Naive thymus-derived CD4-positive, alpha-beta T cell (primary cell): ENCODE measurements at regions not wholly inside any gene's neighbourhood (a gene's known extent, or its start where the extent isn't known, plus 50 kb on each side); places are given as distances from the start of the nearest gene placed in this dataset.

Experiments used
- ATAC-seq: fragments of 150-1000 bp; cut with Tn5 transposase; 2 replicates; pipeline ENCODE4 v1.10.0; 2021; ENCODE audit warnings: mild to moderate bottlenecking, moderate library complexity
- CTCF ChIA-PET: fragments of 350-600 bp; sonication (Branson Sonifier 250); formaldehyde crosslinking; loops from one replicate; lab custom pipeline; 2021; ENCODE audit warnings: antibody characterized with exemption; lab: Charles Lee
- POLR2A ChIA-PET: fragments of 350-600 bp; sonication (Branson Sonifier 250); formaldehyde crosslinking; loops from one replicate; lab custom pipeline; 2021; ENCODE audit warnings: antibody characterized with exemption, inconsistent platforms; lab: Charles Lee
- DNase-seq, 9 donors: peaks; one replicate each; pipeline versions ENCODE4 v3.0.0 to v3.0.0-alpha.2; 2020 to 2022; ENCODE audit warnings: mixed read lengths in 1 of 9
- H3K27ac ChIP-seq: one replicate; pipeline ENCODE4 v1.7.0; 2013; ENCODE audit warnings: mild to moderate bottlenecking, low read depth, low read length, moderate library complexity
- H3K27me3 ChIP-seq, 2 donors: one replicate each; pipeline ENCODE4 v1.7.0; 2013; ENCODE audit warnings: low read length in 2 of 2, mild to moderate bottlenecking in 2 of 2, moderate library complexity in 2 of 2; ENCODE audit not compliant: control insufficient read depth in 2 of 2, insufficient read depth in 2 of 2
- H3K36me3 ChIP-seq, 3 experiments: 1 replicate in 2 of 3; 2 replicates in 1 of 3; pipeline ENCODE4 v1.7.0; 2013; ENCODE audit warnings: low read length in 3 of 3, mild to moderate bottlenecking in 3 of 3, moderate library complexity in 1 of 3; ENCODE audit not compliant: insufficient read depth in 3 of 3, control insufficient read depth in 2 of 3
- H3K4me1 ChIP-seq, 2 donors: one replicate each; pipeline ENCODE4 v1.7.0; 2013; ENCODE audit warnings: low read length in 2 of 2, mild to moderate bottlenecking in 2 of 2, moderate library complexity in 1 of 2; ENCODE audit not compliant: control insufficient read depth in 2 of 2, insufficient read depth in 2 of 2
- H3K4me3 ChIP-seq: 2 replicates; pipeline ENCODE4 v1.7.0; 2013; ENCODE audit warnings: mild to moderate bottlenecking, low read length
- H3K9me3 ChIP-seq, 3 experiments: 1 replicate in 2 of 3; 2 replicates in 1 of 3; pipeline ENCODE4 v1.7.0; 2013; ENCODE audit warnings: low read length in 3 of 3; ENCODE audit not compliant: control insufficient read depth in 2 of 3
- H3K27ac Mint-ChIP-seq, 9 donors: one replicate each; pipeline ENCODE4 v1.8.0; 2020 to 2022; ENCODE audit warnings: mixed read lengths in 9 of 9, mild to moderate bottlenecking in 8 of 9, moderate library complexity in 5 of 9, inconsistent platforms in 2 of 9
- H3K27me3 Mint-ChIP-seq, 5 donors: one replicate each; pipeline ENCODE4 v1.8.0; 2021 to 2022; ENCODE audit warnings: mixed read lengths in 5 of 5, mild to moderate bottlenecking in 1 of 5
- H3K36me3 Mint-ChIP-seq, 5 donors: one replicate each; pipeline ENCODE4 v1.8.0; 2020 to 2022; ENCODE audit warnings: mixed read lengths in 5 of 5, mild to moderate bottlenecking in 3 of 5, inconsistent platforms in 1 of 5
- H3K4me1 Mint-ChIP-seq, 7 donors: one replicate each; pipeline ENCODE4 v1.8.0; 2020 to 2022; ENCODE audit warnings: mixed read lengths in 7 of 7, mild to moderate bottlenecking in 3 of 7, inconsistent platforms in 1 of 7
- H3K4me3 Mint-ChIP-seq, 10 donors: one replicate each; pipeline ENCODE4 v1.8.0; 2020 to 2022; ENCODE audit warnings: mild to moderate bottlenecking in 10 of 10, mixed read lengths in 10 of 10, moderate library complexity in 6 of 10, inconsistent platforms in 2 of 10
- H3K9me3 Mint-ChIP-seq, 11 donors: one replicate each; pipeline ENCODE4 v1.8.0; 2020 to 2022; ENCODE audit warnings: mixed read lengths in 11 of 11, mild to moderate bottlenecking in 4 of 11, inconsistent platforms in 1 of 11, moderate library complexity in 1 of 11
- intact Hi-C, 2 donors: fragments of 100-400 bp; cut with micrococcal nuclease; formaldehyde crosslinking; loops; one replicate each; pipeline ENCODE4 v1.15.1; 2023

DNA sequence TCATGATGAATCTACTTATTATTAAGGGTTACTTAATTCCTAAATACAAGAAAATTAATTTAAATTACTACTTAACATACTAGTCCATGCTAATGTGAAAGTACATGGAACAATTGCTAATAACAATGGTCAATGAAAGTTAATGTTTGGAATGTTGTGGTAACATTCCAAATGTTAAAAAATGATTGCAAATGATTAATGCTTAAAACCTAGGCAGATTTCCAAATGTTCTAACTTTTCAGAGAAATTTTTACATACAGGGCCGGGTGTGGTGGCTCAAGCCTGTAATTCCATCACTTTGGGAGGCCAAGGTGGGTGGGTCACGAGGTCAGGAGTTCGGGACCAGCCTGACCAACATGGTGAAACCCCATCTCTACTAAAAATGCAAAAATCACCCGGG, 1851.3 kb upstream of the PCDH7 start:
- CTCF ChIA-PET = no interaction called here
- Histone ChIP-seq H3K27ac (no peak overlapping the region), H3K9me3 (no peaks in the 10 kb centered on the region), H3K4me1 (no peaks in the 10 kb centered on the region), H3K27me3 (no peaks in the 10 kb centered on the region), H3K36me3 (no peaks in the 10 kb centered on the region), H3K4me3 (no peak overlapping the region)
- no peak overlapping the region for H3K4me3 Mint-ChIP-seq
- intact Hi-C loops = no loop called here
- H3K4me1 Mint-ChIP-seq = no peaks in the 10 kb centered on the region
- no peak for DNase-seq
- no peak for ATAC-seq
- no peaks in the 10 kb centered on the region for H3K27me3 Mint-ChIP-seq
- H3K27ac Mint-ChIP-seq = no peak overlapping the region
- no peaks in the 10 kb centered on the region for H3K36me3 Mint-ChIP-seq
- H3K9me3 Mint-ChIP-seq = peaks cover 2 to 20% (median 10%) of the 10 kb centered on the region in 11 donors
- POLR2A ChIA-PET = no interaction called here

DNA sequence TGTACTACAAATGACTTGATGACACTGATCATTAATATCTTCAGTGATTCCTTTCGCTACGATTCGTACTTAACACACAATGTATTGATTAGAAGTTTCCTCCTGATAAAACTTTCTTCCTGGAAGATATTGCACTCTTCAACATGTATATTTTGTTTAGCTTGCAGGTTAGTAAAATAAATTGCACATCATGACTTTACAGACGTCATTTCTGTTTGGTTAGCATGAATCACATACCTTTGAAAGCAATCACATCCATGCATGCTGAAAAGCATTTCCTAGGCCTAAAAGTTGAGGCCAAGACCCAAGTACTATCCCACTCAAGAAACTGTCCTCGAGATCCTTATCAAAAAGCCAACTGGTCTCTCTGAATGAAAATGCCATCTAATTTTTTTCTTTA, 1841.0 kb upstream of the PCDH7 start:
- ATAC-seq (no peak), DNase-seq (no peak)
- Histone ChIP-seq H3K27ac (no peak overlapping the region), H3K36me3 (no peaks in the 10 kb centered on the region), H3K4me3 (no peak overlapping the region), H3K4me1 (no peaks in the 10 kb centered on the region), H3K9me3 (no peaks in the 10 kb centered on the region), H3K27me3 (no peaks in the 10 kb centered on the region)
- no peaks in the 10 kb centered on the region for H3K27me3 Mint-ChIP-seq
- CTCF ChIA-PET = no interaction called here
- no peak overlapping the region for H3K27ac Mint-ChIP-seq
- no peaks in the 10 kb centered on the region for H3K4me1 Mint-ChIP-seq
- POLR2A ChIA-PET = no interaction called here
- no peaks in the 10 kb centered on the region for H3K36me3 Mint-ChIP-seq
- peaks cover 0 to 17% (median 4%) of the 10 kb centered on the region in 11 donors for H3K9me3 Mint-ChIP-seq
- intact Hi-C loops = no loop called here
- H3K4me3 Mint-ChIP-seq = no peak overlapping the region

DNA sequence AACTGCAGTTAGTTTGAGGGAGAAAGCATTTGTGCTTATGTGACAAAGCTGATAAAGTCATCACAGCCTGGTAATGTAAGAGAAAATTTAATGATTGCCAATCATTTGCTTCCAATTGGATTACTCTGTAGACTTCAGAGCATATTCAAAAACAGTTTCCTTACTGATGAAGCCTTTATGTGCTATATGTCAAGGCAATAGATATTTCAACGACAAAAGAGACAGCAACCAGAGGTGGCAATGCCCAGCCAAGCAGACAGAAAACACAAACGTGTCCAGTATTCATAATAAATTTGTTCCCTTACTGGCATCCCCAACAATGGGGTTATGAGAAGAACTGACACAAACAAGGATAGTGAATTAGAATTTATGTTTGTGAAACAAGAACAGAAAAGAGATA, 1840.3 kb upstream of the PCDH7 start:
- no peak overlapping the region for H3K4me3 ChIP-seq
- Mint-ChIP-seq H3K4me3 (no peak overlapping the region), H3K9me3 (peaks cover 0 to 23% (median 5%) of the 10 kb centered on the region in 11 donors), H3K27me3 (no peaks in the 10 kb centered on the region), H3K36me3 (no peaks in the 10 kb centered on the region), H3K27ac (no peak overlapping the region), H3K4me1 (no peaks in the 10 kb centered on the region)
- ATAC-seq (no peak), DNase-seq (no peak)
- no peaks in the 10 kb centered on the region for H3K36me3 ChIP-seq
- H3K27me3 ChIP-seq = no peaks in the 10 kb centered on the region
- ChIA-PET POLR2A (no interaction called here), CTCF (no interaction called here)
- no peak overlapping the region for H3K27ac ChIP-seq
- no peaks in the 10 kb centered on the region for H3K4me1 ChIP-seq
- H3K9me3 ChIP-seq = no peaks in the 10 kb centered on the region
- intact Hi-C loops = no loop called here

DNA sequence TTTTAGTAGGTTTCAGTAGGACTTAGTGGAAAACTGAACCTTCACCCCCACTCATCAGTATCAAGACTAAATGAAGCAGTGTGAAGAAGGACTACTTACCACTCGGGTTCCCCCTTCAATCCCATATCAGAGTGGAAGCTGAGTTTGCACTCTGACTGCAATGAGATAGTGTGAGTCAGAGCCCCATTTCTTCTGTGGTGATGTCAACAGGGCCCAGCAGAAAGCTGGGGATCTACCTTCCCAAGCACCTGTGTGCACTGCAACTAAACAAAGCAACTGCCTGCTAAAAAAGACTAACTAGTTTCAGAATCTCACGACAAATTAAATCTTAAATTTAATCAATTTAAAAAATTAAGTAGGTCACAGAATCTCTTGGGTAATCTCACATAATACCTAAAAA, 1837.0 kb upstream of the PCDH7 start:
- Mint-ChIP-seq H3K27me3 (no peaks in the 10 kb centered on the region), H3K9me3 (peaks cover 0 to 15% (median 3%) of the 10 kb centered on the region in 11 donors), H3K4me1 (no peaks in the 10 kb centered on the region), H3K4me3 (no peak overlapping the region), H3K27ac (no peak overlapping the region), H3K36me3 (no peaks in the 10 kb centered on the region)
- DNase-seq = no peak
- ChIA-PET CTCF (interaction anchor here (0.6 kb wide), 1 partner anchor 42 kb away, joined by 4 read pairs; no protein-coding TSS in a partner anchor), POLR2A (no interaction called here)
- Histone ChIP-seq H3K4me3 (no peak overlapping the region), H3K36me3 (no peaks in the 10 kb centered on the region), H3K4me1 (no peaks in the 10 kb centered on the region), H3K27ac (no peak overlapping the region), H3K9me3 (no peaks in the 10 kb centered on the region), H3K27me3 (no peaks in the 10 kb centered on the region)
- no peak for ATAC-seq
- intact Hi-C loops = no loop called here

DNA sequence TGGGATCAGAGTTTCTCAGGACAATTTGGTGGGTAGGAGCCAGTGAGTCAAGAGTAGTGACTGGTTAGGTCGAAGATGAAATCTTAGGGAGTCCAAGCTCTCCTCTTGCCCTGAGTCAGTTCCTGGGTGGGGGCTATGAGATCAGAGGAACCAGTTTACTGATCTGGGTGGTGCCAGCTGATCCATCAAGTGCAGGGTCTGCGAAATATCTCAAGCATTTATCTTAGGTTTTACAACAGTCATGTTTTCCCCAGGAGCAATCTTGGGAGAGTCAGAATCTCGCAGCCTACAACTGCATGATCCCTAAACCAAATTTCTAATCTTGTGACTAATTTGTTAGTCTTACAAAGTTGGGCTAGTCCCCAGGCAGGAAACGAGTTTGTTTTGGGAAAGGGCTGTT, 1833.2 kb upstream of the PCDH7 start:
- Mint-ChIP-seq H3K27me3 (no peaks in the 10 kb centered on the region), H3K36me3 (no peaks in the 10 kb centered on the region), H3K27ac (no peak overlapping the region), H3K9me3 (peaks cover 0 to 7% (median 3%) of the 10 kb centered on the region in 11 donors), H3K4me3 (no peak overlapping the region), H3K4me1 (no peaks in the 10 kb centered on the region)
- H3K27me3 ChIP-seq = no peaks in the 10 kb centered on the region
- no peak for ATAC-seq
- CTCF ChIA-PET = no interaction called here
- H3K9me3 ChIP-seq = no peaks in the 10 kb centered on the region
- no peaks in the 10 kb centered on the region for H3K4me1 ChIP-seq
- no peak for DNase-seq
- intact Hi-C loops = no loop called here
- H3K4me3 ChIP-seq = no peak overlapping the region
- no peak overlapping the region for H3K27ac ChIP-seq
- H3K36me3 ChIP-seq = no peaks in the 10 kb centered on the region
- POLR2A ChIA-PET = no interaction called here

DNA sequence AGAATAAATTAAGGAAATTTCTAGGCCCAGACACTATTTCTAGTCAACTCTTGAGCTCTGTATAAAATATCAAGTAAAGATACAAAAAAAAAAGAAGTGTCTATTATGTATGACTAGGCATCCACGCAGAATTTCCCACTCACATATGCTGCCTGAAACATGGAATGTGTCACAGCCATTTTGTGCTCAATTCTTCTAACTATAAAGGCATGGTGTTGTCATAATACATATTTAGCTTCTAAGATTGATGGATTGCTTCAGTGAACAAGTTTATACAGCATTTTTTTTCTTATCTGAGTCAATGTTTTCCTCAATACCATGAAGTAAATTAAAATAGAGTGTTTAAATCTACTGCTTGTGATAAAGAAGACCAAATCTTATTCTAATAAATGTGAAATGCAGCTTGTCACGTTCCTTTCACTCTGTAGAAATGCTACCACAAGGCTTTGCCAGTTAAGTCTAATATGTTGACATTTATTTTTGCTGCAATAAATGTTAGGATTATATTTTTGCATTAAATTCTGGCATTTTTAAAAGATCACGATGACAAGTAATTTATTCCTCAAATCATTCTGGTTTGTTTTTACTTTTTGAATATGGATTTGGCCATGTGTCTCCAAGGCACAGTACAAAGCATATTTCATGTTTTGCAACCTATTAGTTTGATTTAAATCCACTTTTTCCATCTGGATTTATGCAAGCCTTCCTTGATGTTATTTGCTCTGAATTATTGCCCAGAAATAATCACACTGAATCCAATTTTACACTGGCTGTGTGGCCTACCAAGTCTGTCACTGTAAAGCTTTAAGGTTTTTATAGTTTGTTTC, 1829.0 kb upstream of the PCDH7 start:
- Histone ChIP-seq H3K9me3 (no peaks in the 10 kb centered on the region), H3K36me3 (no peaks in the 10 kb centered on the region), H3K27me3 (no peaks in the 10 kb centered on the region), H3K27ac (no peak overlapping the region), H3K4me1 (no peaks in the 10 kb centered on the region), H3K4me3 (no peak overlapping the region)
- POLR2A ChIA-PET = no interaction called here
- no peaks in the 10 kb centered on the region for H3K4me1 Mint-ChIP-seq
- peaks cover 0 to 23% (median 6%) of the 10 kb centered on the region in 11 donors for H3K9me3 Mint-ChIP-seq
- no peak overlapping the region for H3K27ac Mint-ChIP-seq
- DNase-seq (no peak), ATAC-seq (no peak)
- CTCF ChIA-PET = no interaction called here
- no peak overlapping the region for H3K4me3 Mint-ChIP-seq
- H3K36me3 Mint-ChIP-seq = no peaks in the 10 kb centered on the region
- intact Hi-C loops = loop anchor here in 1 of 2 donors (5.0 to 10.0 kb wide), 2 partner anchors 56 to 271 kb away; no protein-coding TSS in a partner anchor
- H3K27me3 Mint-ChIP-seq = no peaks in the 10 kb centered on the region

DNA sequence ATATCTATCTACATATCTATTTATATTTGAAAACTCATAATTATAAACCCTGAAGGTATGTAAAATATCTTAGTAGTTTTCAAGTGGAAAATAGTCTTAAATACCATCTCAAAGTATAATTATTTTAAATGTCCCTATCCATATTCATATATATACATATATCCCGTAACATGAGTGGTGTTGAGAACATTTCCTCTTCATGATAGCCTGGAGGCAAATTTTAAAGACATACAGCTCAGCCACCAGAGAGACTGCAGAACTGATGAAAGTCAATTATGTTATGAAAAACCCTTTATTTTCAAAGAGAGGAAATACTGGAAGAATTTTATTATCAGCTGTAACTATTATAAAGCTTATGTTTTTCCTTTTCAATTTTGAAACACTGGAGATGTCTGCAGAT, 1806.7 kb upstream of the PCDH7 start:
- CTCF ChIA-PET = no interaction called here
- Histone ChIP-seq H3K27ac (no peak overlapping the region), H3K9me3 (peaks cover 0 to 3% (median 0%) of the 10 kb centered on the region in 3 experiments), H3K36me3 (no peaks in the 10 kb centered on the region), H3K4me3 (no peak overlapping the region), H3K4me1 (no peaks in the 10 kb centered on the region), H3K27me3 (no peaks in the 10 kb centered on the region)
- H3K9me3 Mint-ChIP-seq = peaks cover 2 to 25% (median 11%) of the 10 kb centered on the region in 11 donors
- no peaks in the 10 kb centered on the region for H3K36me3 Mint-ChIP-seq
- no peak overlapping the region for H3K4me3 Mint-ChIP-seq
- DNase-seq = no peak
- no peak overlapping the region for H3K27ac Mint-ChIP-seq
- H3K27me3 Mint-ChIP-seq = no peaks in the 10 kb centered on the region
- intact Hi-C loops = no loop called here
- POLR2A ChIA-PET = no interaction called here
- ATAC-seq = no peak
- no peaks in the 10 kb centered on the region for H3K4me1 Mint-ChIP-seq
